ENCODE measurements at regions not wholly inside any gene's neighbourhood (a gene's known extent, or its start where the extent isn't known, plus 50 kb on each side); places are given as distances from the start of the nearest gene placed in this dataset.

- H3K9me3 ChIP-seq: no peaks in the 10 kb centered on the region
- H3K4me1 ChIP-seq: no peaks in the 10 kb centered on the region
- WGBS (ENCODE audit: insufficient coverage, low coverage, low lambda C conversion rate, missing lambda C conversion rate): 63% methylated on average over 2 of the region's 3 CpGs
- TF ChIP-seq CTCF (IDR thresholded peaks at IDR 0.05) (no peak), POLR2A (IDR thresholded peaks at IDR 0.05) (no peak)
- ATAC-seq: no peak
- no peaks in the 10 kb centered on the region for H3K36me3 ChIP-seq
- no peaks in the 10 kb centered on the region for H3K27me3 ChIP-seq
- DNase-seq: no peak
- no peak overlapping the region for H3K27ac ChIP-seq
- intact Hi-C loops (cut with DNase I): no loop called here
- no peak overlapping the region for H3K4me3 ChIP-seq
Observed at GRCh38 chr2:225768741-225769140, 369.2 kb downstream of the NYAP2 start.

GRCh38 chr2:225766431-225766830 is 366.9 kb downstream of the NYAP2 start:
- ATAC-seq (no peak), DNase-seq (no peak)
- Histone ChIP-seq H3K9me3 (no peaks in the 10 kb centered on the region), H3K27me3 (no peaks in the 10 kb centered on the region), H3K4me1 (no peaks in the 10 kb centered on the region), H3K4me3 (no peak overlapping the region), H3K27ac (no peak overlapping the region), H3K36me3 (no peaks in the 10 kb centered on the region)
- TF ChIP-seq CTCF (IDR thresholded peaks at IDR 0.05) (no peak), POLR2A (IDR thresholded peaks at IDR 0.05) (no peak)
- WGBS (ENCODE audit: insufficient coverage, low coverage, low lambda C conversion rate, missing lambda C conversion rate): 47% methylated on average over 5 of the region's 5 CpGs
- intact Hi-C loops (cut with DNase I): no loop called here

GRCh38 chr2:225765820-225766219 is 366.3 kb downstream of the NYAP2 start:
- intact Hi-C loops (cut with DNase I): no loop called here
- no peaks in the 10 kb centered on the region for H3K36me3 ChIP-seq
- WGBS (ENCODE audit: insufficient coverage, low coverage, low lambda C conversion rate, missing lambda C conversion rate): 76% methylated on average over 1 of the region's 1 CpG
- no peak for DNase-seq
- H3K9me3 ChIP-seq: no peaks in the 10 kb centered on the region
- no peak for ATAC-seq
- TF ChIP-seq CTCF (IDR thresholded peaks at IDR 0.05) (no peak), POLR2A (IDR thresholded peaks at IDR 0.05) (no peak)
- no peaks in the 10 kb centered on the region for H3K4me1 ChIP-seq
- no peak overlapping the region for H3K27ac ChIP-seq
- no peaks in the 10 kb centered on the region for H3K27me3 ChIP-seq
- H3K4me3 ChIP-seq: no peak overlapping the region

GRCh38 chr2:225764346-225764745 is 364.8 kb downstream of the NYAP2 start:
- 78% methylated on average over 5 of the region's 5 CpGs for WGBS (ENCODE audit: insufficient coverage, low coverage, low lambda C conversion rate, missing lambda C conversion rate)
- Histone ChIP-seq H3K4me3 (no peak overlapping the region), H3K9me3 (no peaks in the 10 kb centered on the region), H3K27ac (no peak overlapping the region), H3K27me3 (no peaks in the 10 kb centered on the region), H3K4me1 (no peaks in the 10 kb centered on the region), H3K36me3 (no peaks in the 10 kb centered on the region)
- no peak for DNase-seq
- ATAC-seq: no peak
- no peak for TF ChIP-seq POLR2A (IDR thresholded peaks at IDR 0.05)
- no peak for TF ChIP-seq CTCF (IDR thresholded peaks at IDR 0.05)
- intact Hi-C loops (cut with DNase I): no loop called here

- no peaks in the 10 kb centered on the region for H3K36me3 ChIP-seq
- ATAC-seq (no peak), DNase-seq (no peak)
- TF ChIP-seq CTCF (IDR thresholded peaks at IDR 0.05) (no peak), POLR2A (IDR thresholded peaks at IDR 0.05) (no peak)
- 39% methylated on average over 2 of the region's 2 CpGs for WGBS (ENCODE audit: insufficient coverage, low coverage, low lambda C conversion rate, missing lambda C conversion rate)
- no peak overlapping the region for H3K27ac ChIP-seq
- H3K27me3 ChIP-seq: no peaks in the 10 kb centered on the region
- no peaks in the 10 kb centered on the region for H3K4me1 ChIP-seq
- intact Hi-C loops (cut with DNase I): no loop called here
- no peaks in the 10 kb centered on the region for H3K9me3 ChIP-seq
- H3K4me3 ChIP-seq: no peak overlapping the region
Observed at GRCh38 chr2:225763711-225764110, 364.2 kb downstream of the NYAP2 start.
